Activated CD4-positive, alpha-beta T cell treated with anti-CD3 and anti-CD28 coated beads, Interleukin-2, Interleukin-6, amounts not matched to agents 100 ng/mL and 50 ng/mL, durations not matched to agents 16 hours and 8 hours (primary cell): ENCODE measurements at regions not wholly inside any gene's neighbourhood (a gene's known extent, or its start where the extent isn't known, plus 50 kb on each side); places are given as distances from the start of the nearest gene placed in this dataset.

Experiments used
- DNase-seq: peaks from one replicate; pipeline ENCODE4 v3.0.0-alpha.2; 2020

GRCh38 chr13:84934911-84935310 is 864.3 kb downstream of the SLITRK6 start:
- DNase-seq: no peak

DNA sequence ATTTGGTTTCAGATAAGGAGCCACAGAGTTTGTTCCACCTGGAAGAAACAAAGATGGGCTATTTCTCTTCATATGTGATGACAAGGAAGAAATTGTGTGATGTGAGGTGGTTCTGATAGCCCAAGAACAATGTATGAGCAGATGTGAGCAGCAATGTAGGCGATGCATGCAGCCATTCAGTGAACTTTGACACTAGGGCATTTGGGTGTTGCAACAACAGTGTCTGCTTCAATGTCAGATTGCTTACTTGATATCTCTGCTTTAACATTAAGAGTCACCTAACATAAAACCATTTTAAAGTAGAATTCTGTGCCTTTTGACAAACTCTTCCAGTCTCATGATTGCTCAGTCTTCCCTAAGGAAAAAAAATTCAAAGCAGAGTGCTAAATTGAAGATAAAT is 865.4 kb downstream of the SLITRK6 start:
- no peak for DNase-seq

GRCh38 chr13:84931264-84931663 is 868.0 kb downstream of the SLITRK6 start:
- no peak for DNase-seq

DNA sequence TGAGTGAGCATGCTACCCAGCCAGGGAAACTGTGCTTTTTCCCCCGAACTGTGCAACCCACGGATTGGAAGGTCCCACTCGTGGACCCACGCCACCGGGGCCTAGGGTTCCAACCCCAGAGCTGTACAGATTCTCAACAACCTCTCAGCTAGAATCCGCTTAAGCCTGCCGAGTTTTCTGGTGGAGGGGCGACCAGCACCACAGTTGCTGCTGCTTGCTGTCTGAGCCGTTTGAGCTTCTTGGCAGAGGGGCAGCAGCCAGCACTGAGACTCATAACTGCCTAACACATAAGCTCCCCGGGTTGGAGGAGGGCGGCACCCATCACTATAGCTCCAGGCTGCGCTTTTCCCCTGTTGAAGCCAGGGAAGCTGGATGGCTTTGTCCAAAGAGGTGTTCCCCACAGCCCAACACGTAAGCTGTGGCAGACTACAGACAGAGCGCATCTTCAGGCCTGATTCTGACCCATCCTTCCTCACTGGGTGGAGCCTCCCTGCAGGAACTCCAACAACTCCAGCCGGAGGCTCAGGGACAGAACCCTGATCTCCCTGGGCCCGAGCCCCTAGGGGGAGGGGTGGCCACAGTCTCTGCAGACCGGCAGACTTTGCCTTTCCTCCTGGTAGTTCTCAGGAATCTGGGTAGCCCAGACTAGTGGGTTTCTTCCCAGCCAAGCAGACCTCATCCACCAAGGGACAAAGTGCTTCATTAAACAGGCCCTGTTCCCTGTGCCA is 871.6 kb downstream of the SLITRK6 start:
- no peak for DNase-seq

- no peak for DNase-seq
These were observed 873.8 kb downstream of the SLITRK6 start for GRCh38 chr13:84925443-84925842.

- no peak for DNase-seq
These were observed 875.4 kb downstream of the SLITRK6 start for GRCh38 chr13:84923831-84924230.

GRCh38 chr13:84917252-84917878 is 881.9 kb downstream of the SLITRK6 start:
- DNase-seq: no peak

DNA sequence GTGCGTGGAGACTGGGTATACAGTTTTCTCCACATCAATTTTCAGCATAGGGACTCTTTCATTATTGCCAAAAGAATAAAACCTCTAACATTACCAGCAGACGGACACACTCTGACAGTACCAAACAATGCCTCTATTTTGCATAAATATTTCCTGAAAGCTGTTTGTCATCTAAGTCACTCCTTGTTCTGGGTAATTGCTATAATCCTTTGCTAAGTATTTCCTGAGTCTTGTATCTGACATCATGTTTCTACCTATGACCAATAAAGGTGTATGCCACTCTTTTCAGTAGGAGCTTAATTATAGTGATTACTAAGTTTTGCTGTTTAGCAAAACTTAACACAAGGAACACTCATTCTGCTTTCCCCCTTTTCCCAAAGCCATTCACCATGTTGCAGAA is 886.5 kb downstream of the SLITRK6 start:
- no peak for DNase-seq

DNA sequence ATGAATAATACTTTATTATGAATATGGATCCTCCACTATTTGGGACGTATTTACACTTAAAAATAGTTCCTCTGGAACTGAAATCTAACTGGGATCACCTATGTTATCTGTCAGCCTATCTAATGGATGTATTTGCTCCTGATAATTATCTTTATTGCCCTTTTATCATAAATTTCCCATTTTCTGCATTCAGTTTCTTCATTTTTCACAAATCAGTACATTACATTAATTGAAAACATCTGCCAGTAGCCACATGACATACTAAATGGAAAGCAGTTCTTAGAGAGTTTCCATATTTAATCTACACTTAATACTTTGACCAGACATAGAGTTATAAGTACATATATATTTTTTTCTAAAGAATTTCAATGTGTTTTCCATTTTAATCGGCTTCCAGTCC is 888.8 kb downstream of the SLITRK6 start:
- DNase-seq: no peak

- no peak for DNase-seq
These were observed 895.8 kb downstream of the SLITRK6 start for GRCh38 chr13:84903391-84903790.

DNA sequence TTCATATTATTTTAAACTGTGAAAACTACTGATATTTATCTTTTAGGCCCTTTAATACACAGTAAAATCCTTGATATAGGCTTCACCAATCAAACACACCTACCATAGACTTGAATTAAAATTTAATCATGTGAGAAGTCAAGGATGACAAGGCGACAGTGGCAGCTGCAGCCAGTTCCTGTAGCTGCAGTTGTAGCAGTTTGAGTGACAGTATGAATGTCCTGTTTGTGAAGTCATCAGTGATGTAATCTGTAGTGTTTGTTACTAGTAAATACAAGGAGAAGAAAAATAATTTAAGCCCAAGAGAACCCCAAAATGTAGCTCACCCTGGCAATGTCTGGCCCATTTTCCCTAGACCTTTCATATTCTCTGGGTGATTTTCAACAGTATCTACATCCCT is 897.0 kb downstream of the SLITRK6 start:
- no peak for DNase-seq

GRCh38 chr13:84896128-84896527 is 903.1 kb downstream of the SLITRK6 start:
- peak; percentile 51 for DNase-seq

DNA sequence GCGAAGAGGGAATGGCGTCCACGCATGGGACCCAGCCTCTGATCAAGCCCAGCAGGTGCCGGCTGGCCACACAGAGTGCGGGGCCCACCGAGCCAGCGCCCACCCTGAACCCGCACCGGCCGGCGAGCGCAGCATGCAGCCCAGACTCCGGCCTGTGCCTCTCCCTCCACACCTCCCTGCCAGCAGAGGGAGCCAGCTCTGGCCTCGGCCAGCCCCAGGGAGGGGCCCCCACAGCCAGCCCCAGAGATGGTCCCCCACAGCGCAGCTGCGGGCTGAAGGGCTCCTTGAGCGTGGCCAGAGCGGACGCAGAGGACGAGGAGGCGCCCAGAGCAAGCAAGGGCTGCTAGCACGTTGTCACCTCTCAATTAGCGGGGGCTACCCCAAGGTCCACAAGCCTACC is 904.5 kb downstream of the SLITRK6 start:
- DNase-seq: no peak

DNA sequence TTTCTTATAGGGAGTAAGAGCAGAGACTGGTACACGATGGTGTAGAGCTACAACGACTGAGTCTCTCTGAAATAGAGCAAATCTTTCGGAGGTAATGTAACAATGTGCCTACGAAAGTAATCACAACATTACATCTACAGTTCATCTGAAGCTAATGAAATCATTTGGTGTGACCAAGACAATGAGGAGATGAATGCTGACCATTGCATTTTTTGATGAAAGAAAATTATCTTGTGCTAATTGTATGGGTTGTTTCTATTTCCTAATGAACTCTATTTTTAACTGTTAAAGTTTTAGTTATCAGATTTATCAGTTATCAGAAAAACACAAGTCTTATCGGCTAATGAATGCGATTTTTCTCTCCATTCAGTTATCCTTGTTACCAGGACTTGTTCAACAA is 913.4 kb downstream of the SLITRK6 start:
- DNase-seq: no peak

- no peak for DNase-seq
These were observed 925.3 kb downstream of the SLITRK6 start for GRCh38 chr13:84873951-84874350.

- no peak for DNase-seq
These were observed 929.0 kb downstream of the SLITRK6 start for GRCh38 chr13:84870190-84870589.

DNA sequence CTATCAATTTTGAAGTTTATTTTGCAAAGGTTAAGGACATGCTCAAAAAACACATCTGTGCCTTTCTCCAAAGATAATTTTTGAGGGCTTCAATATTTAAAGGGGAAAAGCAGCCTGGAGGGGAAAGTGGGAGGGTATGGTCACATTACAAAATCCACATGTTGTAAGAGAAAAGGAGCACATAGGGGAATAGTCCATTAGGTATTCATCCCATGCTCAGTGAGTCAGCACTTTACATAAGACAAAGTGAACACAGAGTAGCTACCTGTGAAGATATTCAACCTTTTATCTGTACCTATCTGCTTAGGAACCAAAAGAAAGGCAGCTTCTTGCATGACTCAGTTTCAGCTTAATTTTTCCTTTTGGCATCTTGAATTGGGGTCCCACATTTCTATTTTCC is 932.0 kb downstream of the SLITRK6 start:
- DNase-seq: no peak

GRCh38 chr13:84865783-84866221 is 933.4 kb downstream of the SLITRK6 start:
- DNase-seq: no peak

- no peak for DNase-seq
These were observed 934.9 kb downstream of the SLITRK6 start for GRCh38 chr13:84864341-84864740.

GRCh38 chr13:84847107-84847506 is 952.1 kb downstream of the SLITRK6 start:
- DNase-seq: no peak

- DNase-seq: no peak
These were observed 953.2 kb downstream of the SLITRK6 start for GRCh38 chr13:84845907-84846619.

DNA sequence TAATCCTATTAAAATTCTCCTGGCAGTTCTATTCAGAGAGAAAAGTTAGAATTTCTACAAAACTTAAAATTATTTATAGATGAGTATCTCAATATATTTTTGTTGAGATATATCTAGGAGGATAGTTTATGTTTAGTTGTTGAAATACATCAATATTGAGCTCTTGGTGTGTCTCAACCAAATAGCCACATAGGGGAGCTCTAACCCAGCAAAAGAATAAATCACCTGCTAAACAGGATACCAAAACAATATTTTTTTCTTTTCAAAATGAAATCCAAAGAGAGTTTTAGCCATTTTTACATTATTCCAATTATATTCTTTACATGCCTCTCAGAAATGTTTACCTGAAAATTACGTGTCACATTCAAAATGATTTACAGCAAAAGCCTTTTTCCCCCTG is 954.7 kb downstream of the SLITRK6 start:
- DNase-seq: no peak

- no peak for DNase-seq
These were observed 955.9 kb downstream of the SLITRK6 start for GRCh38 chr13:84843368-84843767.

GRCh38 chr13:84834201-84834600 is 951.9 kb upstream of the SLITRK1 start:
- DNase-seq: no peak
